SK-N-SH (cell line): ENCODE measurements at regions not wholly inside any gene's neighbourhood (a gene's known extent, or its start where the extent isn't known, plus 50 kb on each side); places are given as distances from the start of the nearest gene placed in this dataset.

ENCODE experiments used
- CTCF ChIA-PET: fragments of 300-600, 350-600 bp; formaldehyde crosslinking; extraction: SDS; loops from one replicate; lab custom pipeline; 2021; lab: Yijun Ruan, JAX
- POLR2A ChIA-PET: fragments of 350-600 bp; sonication (Branson Sonifier 250); formaldehyde crosslinking; extraction: SDS; loops from one replicate; lab custom pipeline; 2020; ENCODE audit warnings: antibody characterized with exemption, inconsistent platforms; lab: Yijun Ruan, JAX
- DNase-seq: peaks from one replicate; pipeline ENCODE4 v3.0.0; 2012
- H2AFZ ChIP-seq: fragments of 200-600 bp; sonication (generic); 2 replicates; pipeline ENCODE4 v1.8.1; 2016; ENCODE audit warnings: antibody characterized with exemption, mild to moderate bottlenecking, low read depth
- H3F3A ChIP-seq: fragments of 200-600 bp; sonication (generic); replicated peaks from 2 replicates; pipeline ENCODE3; 2016; ENCODE audit warnings: antibody characterized with exemption, mild to moderate bottlenecking; ENCODE audit not compliant: insufficient read depth
- H3K27ac ChIP-seq, 2 experiments: fragments of 200-500 bp in 1 of 2; fragments of 200-600 bp in 1 of 2; sonication (Bioruptor generic) in 1 of 2; sonication (generic), shearing (Covaris generic) in 1 of 2; 2 replicates each; pipeline versions ENCODE4 v1.5.1 to v1.6.1; 2014 to 2016; ENCODE audit warnings: low read depth in 2 of 2, inconsistent platforms in 1 of 2, low read length in 1 of 2, mild to moderate bottlenecking in 1 of 2, mixed read lengths in 1 of 2
- H3K27me3 ChIP-seq: fragments of 200-600 bp; sonication (generic), shearing (Covaris generic); 2 replicates; pipeline ENCODE4 v1.6.1; 2016; ENCODE audit warnings: mixed run types; ENCODE audit not compliant: insufficient read depth
- H3K36me3 ChIP-seq, 2 experiments: fragments of 200-500 bp in 1 of 2; fragments of 200-600 bp in 1 of 2; sonication (Bioruptor generic) in 1 of 2; sonication (generic) in 1 of 2; replicated peaks in 1 of 2; 2 replicates each; pipeline versions ENCODE3 to v1.5.1; 2014 to 2016; ENCODE audit warnings: low read length in 1 of 2, mild to moderate bottlenecking in 1 of 2; ENCODE audit not compliant: insufficient read depth in 2 of 2, control insufficient read depth in 1 of 2
- H3K4me1 ChIP-seq, 2 experiments: fragments of 200-500 bp in 1 of 2; fragments of 200-600 bp in 1 of 2; sonication (Bioruptor generic) in 1 of 2; sonication (generic), shearing (Covaris generic) in 1 of 2; 2 replicates each; pipeline versions ENCODE4 v1.5.1 to v1.6.1; 2014 to 2016; ENCODE audit warnings: low read depth in 1 of 2, low read length in 1 of 2, mixed run types in 1 of 2; ENCODE audit not compliant: insufficient read depth in 2 of 2, control insufficient read depth in 1 of 2
- H3K4me2 ChIP-seq: fragments of 200-600 bp; sonication (generic), shearing (Covaris generic); 2 replicates; pipeline ENCODE4 v1.6.1; 2017; ENCODE audit warnings: mixed run types
- H3K4me3 ChIP-seq, 2 experiments: fragments of 200-500 bp in 1 of 2; fragments of 200-600 bp in 1 of 2; sonication (Bioruptor generic) in 1 of 2; sonication (generic), shearing (Covaris generic) in 1 of 2; 2 replicates each; pipeline versions ENCODE4 v1.5.1 to v1.8.1; 2014 to 2016; ENCODE audit warnings: low read depth in 2 of 2, inconsistent platforms in 1 of 2, low read length in 1 of 2, mild to moderate bottlenecking in 1 of 2, mixed read lengths in 1 of 2, moderate library complexity in 1 of 2
- H3K79me2 ChIP-seq: fragments of 200-600 bp; sonication (generic); 2 replicates; pipeline ENCODE4 v1.8.1; 2017; ENCODE audit warnings: mild to moderate bottlenecking; ENCODE audit not compliant: insufficient read depth
- H3K9ac ChIP-seq: fragments of 200-600 bp; sonication (generic); 2 replicates; pipeline ENCODE4 v1.6.1; 2017; ENCODE audit warnings: mixed run types
- H3K9me2 ChIP-seq: fragments of 200-600 bp; sonication (generic); 2 replicates; pipeline ENCODE4 v1.6.1; 2017; ENCODE audit warnings: mixed run types
- H3K9me3 ChIP-seq: fragments of 200-600 bp; sonication (generic); 2 replicates; pipeline ENCODE4 v1.6.1; 2017; ENCODE audit warnings: mixed run types, mild to moderate bottlenecking, moderate library complexity
- H4K20me1 ChIP-seq: fragments of 200-600 bp; sonication (generic); 2 replicates; pipeline ENCODE4 v1.6.1; 2017; ENCODE audit warnings: mild to moderate bottlenecking, mixed run types; ENCODE audit not compliant: insufficient read depth
- EP300 ChIP-seq, 2 experiments: IDR thresholded peaks; 2 replicates each; pipeline versions ENCODE4 v1.4.0 to v1.6.1; 2012; ENCODE audit warnings: borderline replicate concordance in 1 of 2, low read depth in 1 of 2, low read length in 1 of 2
- EZH2phosphoT487 ChIP-seq: fragments of 200-600 bp; sonication (generic); IDR thresholded peaks from 2 replicates; pipeline ENCODE4 v1.6.1; 2017; ENCODE audit warnings: low read depth, mixed run types, mild to moderate bottlenecking, antibody characterized with exemption, moderate library complexity, borderline replicate concordance
- GABPA ChIP-seq: IDR thresholded peaks from 2 replicates; pipeline ENCODE4 v1.4.0; 2012; ENCODE audit warnings: low read depth, mild to moderate bottlenecking
- GATA2 ChIP-seq: sonication (generic); formaldehyde crosslinking; IDR thresholded peaks from 2 replicates; pipeline ENCODE4 v1.5.0; 2020; ENCODE audit warnings: mild to moderate bottlenecking, missing genetic modification reagents
- MXI1 ChIP-seq: IDR thresholded peaks from 2 replicates; pipeline ENCODE4 v1.6.1; 2012; ENCODE audit warnings: mild to moderate bottlenecking, low read depth, low read length, improper control_type of control experiment
- NRF1 ChIP-seq: IDR thresholded peaks from 2 replicates; pipeline ENCODE4 v1.6.1; 2012; ENCODE audit warnings: low read depth, mild to moderate bottlenecking, low read length
- RAD21 ChIP-seq: IDR thresholded peaks from 2 replicates; pipeline ENCODE4 v1.6.1; 2012; ENCODE audit warnings: mild to moderate bottlenecking, low read length
- RFX5 ChIP-seq: IDR thresholded peaks from 2 replicates; pipeline ENCODE4 v1.6.1; 2012; ENCODE audit warnings: mild to moderate bottlenecking, improper control_type of control experiment, low read length
- SMC3 ChIP-seq: IDR thresholded peaks from 2 replicates; pipeline ENCODE4 v1.6.1; 2012; ENCODE audit warnings: low read depth, low read length, improper control_type of control experiment
- TEAD4 ChIP-seq: IDR thresholded peaks from 2 replicates; pipeline ENCODE4 v1.4.0; 2012; ENCODE audit warnings: mild to moderate bottlenecking, borderline replicate concordance; ENCODE audit not compliant: insufficient read depth
- WGBS: methylation state at CpG from one replicate; pipeline ENCODE4 v1.1.6; 2017; ENCODE audit warnings: low lambda C conversion rate; 5-methylcytosine and 5-hydroxymethylcytosine counted together
- TF ChIP-seq, protein P1 (sequence below): IDR thresholded peaks from 2 replicates; pipeline ENCODE4 v1.4.0; 2012; ENCODE audit warnings: low read depth, borderline replicate concordance
- TF ChIP-seq, protein P2 (sequence below): IDR thresholded peaks from 2 replicates; pipeline ENCODE4 v1.6.1; 2012; ENCODE audit warnings: mild to moderate bottlenecking, low read depth, low read length, moderate library complexity
- TF ChIP-seq, protein P3 (sequence below): IDR thresholded peaks from 2 replicates; pipeline ENCODE4 v1.4.0; 2012; ENCODE audit warnings: low read depth, borderline replicate concordance

DNA sequence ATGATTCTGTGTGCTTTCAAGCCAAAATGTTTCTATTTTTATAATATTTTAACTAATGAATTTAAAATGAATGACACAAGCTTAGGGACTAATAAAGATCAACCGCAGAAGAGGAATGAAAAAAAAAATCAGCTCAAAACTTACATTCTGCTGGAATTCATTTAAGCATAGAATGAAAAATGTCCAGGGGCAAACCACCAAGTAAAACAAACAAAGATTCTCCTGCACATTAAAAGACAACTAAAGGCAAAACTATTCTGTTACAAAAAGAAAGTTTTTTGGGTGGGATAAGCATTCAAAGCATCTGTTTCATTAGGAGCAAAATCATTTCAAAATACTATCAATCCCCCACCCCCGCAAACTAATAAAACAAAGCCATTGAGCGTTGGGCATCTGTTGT lies 99.3 kb upstream of the SOX11 start:
- CTCF ChIA-PET: interaction anchor here (1.3 kb wide), 1 partner anchor 10 kb away, joined by 3 read pairs; no protein-coding TSS in a partner anchor
- H3K4me3 ChIP-seq: no peak overlapping the region
- no peaks in the 10 kb centered on the region for H3K9me2 ChIP-seq
- H3K27me3 ChIP-seq: no peaks in the 10 kb centered on the region
- H3K36me3 ChIP-seq: no peaks in the 10 kb centered on the region
- H2AFZ ChIP-seq: no peak overlapping the region
- no peak overlapping the region for H3K9ac ChIP-seq
- DNase-seq: no peak
- peaks cover 0 to 13% of the 10 kb centered on the region in 2 experiments; a peak in 2 of 4 replicates for H3K4me1 ChIP-seq
- POLR2A ChIA-PET: no interaction called here
- WGBS: 48% methylated on average over 3 of the region's 3 CpGs
- no peak overlapping the region for H3K4me2 ChIP-seq
- H3K27ac ChIP-seq: no peak overlapping the region
- no peaks in the 10 kb centered on the region for H4K20me1 ChIP-seq
- H3F3A ChIP-seq: no peaks in the 10 kb centered on the region
- TF ChIP-seq GABPA (no peak), RFX5 (no peak), GATA2 (CRISPR knock-in tag) (no peak), NRF1 (no peak), TEAD4 (no peak), EP300 (IDR thresholded peaks at IDR 0.05; ENCODE audit: borderline replicate concordance in 1 of 2, low read depth in 1 of 2, low read length in 1 of 2) (no peak), MXI1 (no peak), SMC3 (no peak), EZH2phosphoT487 (no peak), RAD21 (no peak)
- TF ChIP-seq, protein P1, sequence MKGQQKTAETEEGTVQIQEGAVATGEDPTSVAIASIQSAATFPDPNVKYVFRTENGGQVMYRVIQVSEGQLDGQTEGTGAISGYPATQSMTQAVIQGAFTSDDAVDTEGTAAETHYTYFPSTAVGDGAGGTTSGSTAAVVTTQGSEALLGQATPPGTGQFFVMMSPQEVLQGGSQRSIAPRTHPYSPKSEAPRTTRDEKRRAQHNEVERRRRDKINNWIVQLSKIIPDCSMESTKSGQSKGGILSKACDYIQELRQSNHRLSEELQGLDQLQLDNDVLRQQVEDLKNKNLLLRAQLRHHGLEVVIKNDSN: no peak
- TF ChIP-seq, protein P2, sequence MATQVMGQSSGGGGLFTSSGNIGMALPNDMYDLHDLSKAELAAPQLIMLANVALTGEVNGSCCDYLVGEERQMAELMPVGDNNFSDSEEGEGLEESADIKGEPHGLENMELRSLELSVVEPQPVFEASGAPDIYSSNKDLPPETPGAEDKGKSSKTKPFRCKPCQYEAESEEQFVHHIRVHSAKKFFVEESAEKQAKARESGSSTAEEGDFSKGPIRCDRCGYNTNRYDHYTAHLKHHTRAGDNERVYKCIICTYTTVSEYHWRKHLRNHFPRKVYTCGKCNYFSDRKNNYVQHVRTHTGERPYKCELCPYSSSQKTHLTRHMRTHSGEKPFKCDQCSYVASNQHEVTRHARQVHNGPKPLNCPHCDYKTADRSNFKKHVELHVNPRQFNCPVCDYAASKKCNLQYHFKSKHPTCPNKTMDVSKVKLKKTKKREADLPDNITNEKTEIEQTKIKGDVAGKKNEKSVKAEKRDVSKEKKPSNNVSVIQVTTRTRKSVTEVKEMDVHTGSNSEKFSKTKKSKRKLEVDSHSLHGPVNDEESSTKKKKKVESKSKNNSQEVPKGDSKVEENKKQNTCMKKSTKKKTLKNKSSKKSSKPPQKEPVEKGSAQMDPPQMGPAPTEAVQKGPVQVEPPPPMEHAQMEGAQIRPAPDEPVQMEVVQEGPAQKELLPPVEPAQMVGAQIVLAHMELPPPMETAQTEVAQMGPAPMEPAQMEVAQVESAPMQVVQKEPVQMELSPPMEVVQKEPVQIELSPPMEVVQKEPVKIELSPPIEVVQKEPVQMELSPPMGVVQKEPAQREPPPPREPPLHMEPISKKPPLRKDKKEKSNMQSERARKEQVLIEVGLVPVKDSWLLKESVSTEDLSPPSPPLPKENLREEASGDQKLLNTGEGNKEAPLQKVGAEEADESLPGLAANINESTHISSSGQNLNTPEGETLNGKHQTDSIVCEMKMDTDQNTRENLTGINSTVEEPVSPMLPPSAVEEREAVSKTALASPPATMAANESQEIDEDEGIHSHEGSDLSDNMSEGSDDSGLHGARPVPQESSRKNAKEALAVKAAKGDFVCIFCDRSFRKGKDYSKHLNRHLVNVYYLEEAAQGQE: no peak
- TF ChIP-seq, protein P3, sequence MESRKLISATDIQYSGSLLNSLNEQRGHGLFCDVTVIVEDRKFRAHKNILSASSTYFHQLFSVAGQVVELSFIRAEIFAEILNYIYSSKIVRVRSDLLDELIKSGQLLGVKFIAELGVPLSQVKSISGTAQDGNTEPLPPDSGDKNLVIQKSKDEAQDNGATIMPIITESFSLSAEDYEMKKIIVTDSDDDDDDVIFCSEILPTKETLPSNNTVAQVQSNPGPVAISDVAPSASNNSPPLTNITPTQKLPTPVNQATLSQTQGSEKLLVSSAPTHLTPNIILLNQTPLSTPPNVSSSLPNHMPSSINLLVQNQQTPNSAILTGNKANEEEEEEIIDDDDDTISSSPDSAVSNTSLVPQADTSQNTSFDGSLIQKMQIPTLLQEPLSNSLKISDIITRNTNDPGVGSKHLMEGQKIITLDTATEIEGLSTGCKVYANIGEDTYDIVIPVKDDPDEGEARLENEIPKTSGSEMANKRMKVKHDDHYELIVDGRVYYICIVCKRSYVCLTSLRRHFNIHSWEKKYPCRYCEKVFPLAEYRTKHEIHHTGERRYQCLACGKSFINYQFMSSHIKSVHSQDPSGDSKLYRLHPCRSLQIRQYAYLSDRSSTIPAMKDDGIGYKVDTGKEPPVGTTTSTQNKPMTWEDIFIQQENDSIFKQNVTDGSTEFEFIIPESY: no peak
- no peaks in the 10 kb centered on the region for H3K79me2 ChIP-seq
- H3K9me3 ChIP-seq: no peaks in the 10 kb centered on the region
